ENCODE measurements at regions not wholly inside any gene's neighbourhood (a gene's known extent, or its start where the extent isn't known, plus 50 kb on each side); places are given as distances from the start of the nearest gene placed in this dataset.

GRCh38 chr13:104996022-104996421 lies 1539.4 kb downstream of the EFNB2 start:
- no peaks in the 10 kb centered on the region for H3K36me3 ChIP-seq
- H3K4me3 ChIP-seq: no peak overlapping the region
- ATAC-seq: no peak
- TF ChIP-seq POLR2A (IDR thresholded peaks at IDR 0.05) (no peak), CTCF (IDR thresholded peaks at IDR 0.05) (no peak), EP300 (IDR thresholded peaks at IDR 0.05) (no peak), POLR2AphosphoS5 (IDR thresholded peaks at IDR 0.05) (no peak)
- H3K9me3 ChIP-seq: no peaks in the 10 kb centered on the region
- 52 to 71% methylated on average over 2 to 3 of the region's 3 CpGs for whole genome bisulfite sequencing, 2 donors (ENCODE audit: low coverage in 1 of 2)
- no peak overlapping the region for H3K27ac ChIP-seq
- no peaks in the 10 kb centered on the region for H3K4me1 ChIP-seq
- no peaks in the 10 kb centered on the region for H3K27me3 ChIP-seq

- TF ChIP-seq CTCF (IDR thresholded peaks at IDR 0.05) (no peak), EP300 (IDR thresholded peaks at IDR 0.05) (no peak), POLR2A (IDR thresholded peaks at IDR 0.05) (no peak), POLR2AphosphoS5 (IDR thresholded peaks at IDR 0.05) (no peak)
- Histone ChIP-seq H3K9me3 (no peaks in the 10 kb centered on the region), H3K36me3 (no peaks in the 10 kb centered on the region), H3K27ac (no peak overlapping the region), H3K27me3 (no peaks in the 10 kb centered on the region), H3K4me1 (no peaks in the 10 kb centered on the region), H3K4me3 (no peak overlapping the region)
- no peak for ATAC-seq
- WGBS, 2 donors (ENCODE audit: low coverage in 1 of 2): 64 to 69% methylated on average over 3 of the region's 3 CpGs
These were observed 1541.8 kb downstream of the EFNB2 start for GRCh38 chr13:104993708-104994107.

GRCh38 chr13:104987621-104988020 lies 1547.8 kb downstream of the EFNB2 start:
- Histone ChIP-seq H3K27ac (no peak overlapping the region), H3K36me3 (no peaks in the 10 kb centered on the region), H3K4me1 (peaks cover 0 to 9% (median 3%) of the 10 kb centered on the region in 3 donors), H3K27me3 (no peaks in the 10 kb centered on the region), H3K9me3 (no peaks in the 10 kb centered on the region), H3K4me3 (no peak overlapping the region)
- no peak for TF ChIP-seq EP300 (IDR thresholded peaks at IDR 0.05)
- TF ChIP-seq CTCF (IDR thresholded peaks at IDR 0.05): no peak
- no peak for TF ChIP-seq POLR2A (IDR thresholded peaks at IDR 0.05)
- TF ChIP-seq POLR2AphosphoS5 (IDR thresholded peaks at IDR 0.05): no peak
- WGBS, 2 donors (ENCODE audit: low coverage in 1 of 2): 86 to 88% methylated on average over 5 of the region's 5 CpGs
- ATAC-seq: no peak

- peak; percentile 58 for ATAC-seq
These were observed 1551.1 kb downstream of the EFNB2 start for GRCh38 chr13:104984296-104984818.

More at GRCh38 chr13:104984296-104984818, 1551.1 kb downstream of the EFNB2 start:
- Histone ChIP-seq H3K4me1 (peaks cover 0 to 9% (median 3%) of the 10 kb centered on the region in 3 donors), H3K27me3 (no peaks in the 10 kb centered on the region), H3K4me3 (no peak overlapping the region), H3K9me3 (no peaks in the 10 kb centered on the region), H3K27ac (no peak overlapping the region), H3K36me3 (no peaks in the 10 kb centered on the region)
- no peak for TF ChIP-seq EP300 (IDR thresholded peaks at IDR 0.05)
- TF ChIP-seq POLR2AphosphoS5 (IDR thresholded peaks at IDR 0.05): no peak
- TF ChIP-seq CTCF (IDR thresholded peaks at IDR 0.05): no peak
- TF ChIP-seq POLR2A (IDR thresholded peaks at IDR 0.05): no peak
- 0 to 7% methylated on average over 2 of the region's 2 CpGs for WGBS, 2 donors (ENCODE audit: low coverage in 1 of 2)

All from gastroesophageal sphincter (tissue), 4 donors.